Loucy (cell line): ENCODE measurements at regions not wholly inside any gene's neighbourhood (a gene's known extent, or its start where the extent isn't known, plus 50 kb on each side); places are given as distances from the start of the nearest gene placed in this dataset.

Experiments
- H2AFZ ChIP-seq: fragments of 200-600 bp; sonication (generic); 2 replicates; pipeline ENCODE4 v1.6.0; 2016; ENCODE audit warnings: antibody characterized with exemption, mild to moderate bottlenecking, low read length, moderate library complexity
- H3F3A ChIP-seq: fragments of 200-600 bp; 2 replicates; pipeline ENCODE4 v1.6.0; 2016; ENCODE audit warnings: antibody characterized with exemption, low read depth, mild to moderate bottlenecking
- H3K27me3 ChIP-seq: fragments of 200-600 bp; sonication (generic); 2 replicates; pipeline ENCODE4 v1.6.1; 2014; ENCODE audit warnings: low read length, mild to moderate bottlenecking; ENCODE audit not compliant: insufficient read depth, poor library complexity, severe bottlenecking
- H3K36me3 ChIP-seq: fragments of 200-600 bp; sonication (generic); 2 replicates; pipeline ENCODE4 v1.6.1; 2016; ENCODE audit warnings: low read length; ENCODE audit not compliant: insufficient read depth
- H3K4me1 ChIP-seq: fragments of 200-600 bp; sonication (generic); 2 replicates; pipeline ENCODE4 v1.5.1; 2014; ENCODE audit warnings: low read length, mild to moderate bottlenecking; ENCODE audit not compliant: insufficient read depth, poor library complexity, severe bottlenecking
- H3K4me2 ChIP-seq: fragments of 200-600 bp; sonication (generic); 2 replicates; pipeline ENCODE4 v1.6.0; 2014; ENCODE audit warnings: antibody characterized with exemption, low read length, low read depth, mild to moderate bottlenecking; ENCODE audit not compliant: poor library complexity, severe bottlenecking
- H3K4me3 ChIP-seq: fragments of 200-600 bp; sonication (generic); 2 replicates; pipeline ENCODE4 v1.5.1; 2014; ENCODE audit warnings: low read length, mild to moderate bottlenecking, mixed read lengths; ENCODE audit not compliant: poor library complexity, severe bottlenecking
- H3K79me2 ChIP-seq: fragments of 200-600 bp; sonication (generic); 2 replicates; pipeline ENCODE4 v1.6.1; 2014; ENCODE audit warnings: low read length; ENCODE audit not compliant: insufficient read depth
- H3K9ac ChIP-seq: fragments of 200-600 bp; sonication (generic); 2 replicates; pipeline ENCODE4 v1.6.0; 2014; ENCODE audit warnings: mild to moderate bottlenecking, low read depth, low read length, moderate library complexity; ENCODE audit not compliant: poor library complexity, severe bottlenecking
- H3K9me2 ChIP-seq: fragments of 200-600 bp; sonication (generic); replicated peaks from 2 replicates; pipeline ENCODE4 v1.6.1; 2016; ENCODE audit warnings: low read depth, low read length, mixed read lengths
- H3K9me3 ChIP-seq: fragments of 200-600 bp; sonication (generic); 2 replicates; pipeline ENCODE4 v1.6.1; 2014; ENCODE audit warnings: mild to moderate bottlenecking, antibody characterized with exemption, low read length, low read depth; ENCODE audit not compliant: insufficient read depth
- H4K20me1 ChIP-seq: fragments of 200-600 bp; sonication (generic); 2 replicates; pipeline ENCODE4 v1.6.0; 2014; ENCODE audit warnings: antibody characterized with exemption, low read length, mild to moderate bottlenecking; ENCODE audit not compliant: insufficient read depth, poor library complexity, severe bottlenecking
- EZH2phosphoT487 ChIP-seq: fragments of 200-600 bp; IDR thresholded peaks from 2 replicates; pipeline ENCODE4 v1.6.1; 2018; ENCODE audit warnings: antibody characterized with exemption, mild to moderate bottlenecking, moderate library complexity, borderline replicate concordance
- TF ChIP-seq, protein P1 (sequence below): fragments of 200-600 bp; sonication (generic); conservative IDR thresholded peaks from 2 replicates; pipeline ENCODE4 v1.5.1; 2014; ENCODE audit warnings: mild to moderate bottlenecking, antibody characterized with exemption, low read length

DNA sequence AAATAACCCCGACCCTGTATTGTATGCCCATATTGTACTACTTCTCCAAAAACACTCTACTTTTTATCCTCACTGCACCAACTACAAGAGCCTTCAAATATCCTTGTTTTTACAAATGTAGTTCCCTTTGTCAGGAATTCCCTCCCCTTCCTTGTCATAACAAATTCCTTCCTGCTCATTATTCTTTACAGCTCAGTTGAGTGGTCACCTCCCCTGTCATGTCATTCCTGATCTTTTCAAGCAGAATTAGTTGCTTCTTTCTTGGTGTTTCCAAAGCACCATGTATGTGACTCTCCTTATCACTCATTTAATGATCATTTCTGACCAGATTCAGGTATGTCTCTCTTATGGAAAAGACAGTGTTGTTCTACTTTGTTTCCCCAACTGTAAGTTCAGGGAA, 194.2 kb upstream of the SMC2 start:
- H3K9ac ChIP-seq, result no peak overlapping the region
- no peaks in the 10 kb centered on the region for H3K79me2 ChIP-seq
- H3K27me3 ChIP-seq, result no peaks in the 10 kb centered on the region
- H3F3A ChIP-seq, result no peaks in the 10 kb centered on the region
- no peaks in the 10 kb centered on the region for H3K9me3 ChIP-seq
- no peak for TF ChIP-seq EZH2phosphoT487
- TF ChIP-seq, protein P1, sequence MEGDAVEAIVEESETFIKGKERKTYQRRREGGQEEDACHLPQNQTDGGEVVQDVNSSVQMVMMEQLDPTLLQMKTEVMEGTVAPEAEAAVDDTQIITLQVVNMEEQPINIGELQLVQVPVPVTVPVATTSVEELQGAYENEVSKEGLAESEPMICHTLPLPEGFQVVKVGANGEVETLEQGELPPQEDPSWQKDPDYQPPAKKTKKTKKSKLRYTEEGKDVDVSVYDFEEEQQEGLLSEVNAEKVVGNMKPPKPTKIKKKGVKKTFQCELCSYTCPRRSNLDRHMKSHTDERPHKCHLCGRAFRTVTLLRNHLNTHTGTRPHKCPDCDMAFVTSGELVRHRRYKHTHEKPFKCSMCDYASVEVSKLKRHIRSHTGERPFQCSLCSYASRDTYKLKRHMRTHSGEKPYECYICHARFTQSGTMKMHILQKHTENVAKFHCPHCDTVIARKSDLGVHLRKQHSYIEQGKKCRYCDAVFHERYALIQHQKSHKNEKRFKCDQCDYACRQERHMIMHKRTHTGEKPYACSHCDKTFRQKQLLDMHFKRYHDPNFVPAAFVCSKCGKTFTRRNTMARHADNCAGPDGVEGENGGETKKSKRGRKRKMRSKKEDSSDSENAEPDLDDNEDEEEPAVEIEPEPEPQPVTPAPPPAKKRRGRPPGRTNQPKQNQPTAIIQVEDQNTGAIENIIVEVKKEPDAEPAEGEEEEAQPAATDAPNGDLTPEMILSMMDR, result no peak
- no peaks in the 10 kb centered on the region for H3K9me2 ChIP-seq
- H4K20me1 ChIP-seq, result no peaks in the 10 kb centered on the region
- no peaks in the 10 kb centered on the region for H3K4me1 ChIP-seq
- no peaks in the 10 kb centered on the region for H3K36me3 ChIP-seq
- no peak overlapping the region for H3K4me2 ChIP-seq
- no peak overlapping the region for H3K4me3 ChIP-seq
- H2AFZ ChIP-seq, result no peak overlapping the region

DNA sequence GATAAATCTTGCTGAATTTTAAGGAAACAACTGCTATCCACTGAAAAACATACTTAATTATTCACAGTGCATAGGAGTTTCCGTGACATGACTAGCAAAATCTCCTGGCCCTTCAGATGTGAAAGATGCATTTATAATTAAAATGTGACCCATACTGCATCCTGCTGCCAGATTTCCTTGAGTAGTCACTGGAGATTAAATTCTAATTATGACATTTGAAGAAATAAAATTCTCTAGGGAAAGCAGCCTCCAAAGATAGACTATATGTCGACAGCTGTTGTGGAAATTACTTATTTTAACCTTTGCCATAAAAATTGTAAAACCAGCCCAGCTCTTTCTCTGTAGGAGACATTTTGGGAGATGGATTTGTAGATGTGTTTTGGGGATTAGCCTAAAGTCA, 193.6 kb upstream of the SMC2 start:
- Histone ChIP-seq H3K9me3 (no peaks in the 10 kb centered on the region), H3K79me2 (no peaks in the 10 kb centered on the region)

DNA sequence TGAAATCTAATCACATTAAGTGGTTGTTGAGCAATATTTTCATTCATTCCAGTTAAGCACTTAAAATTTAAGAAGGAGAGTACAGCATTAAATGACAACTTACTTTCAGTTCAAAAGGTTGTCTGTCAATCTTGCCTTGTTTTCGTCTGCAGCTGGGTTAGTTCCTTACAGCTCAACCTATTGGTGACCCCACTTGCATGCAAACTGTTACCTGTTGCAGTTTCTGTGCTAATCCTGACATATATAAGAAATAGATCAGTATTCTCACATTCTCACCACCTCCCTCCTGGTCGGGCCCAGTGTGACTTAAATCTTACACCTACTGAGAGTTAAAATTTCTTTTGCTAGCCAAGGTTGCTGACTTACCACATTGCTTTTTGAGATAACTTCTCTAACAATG, 191.8 kb upstream of the SMC2 start:
- no peak overlapping the region for H3K9ac ChIP-seq
- H3K27me3 ChIP-seq, result no peaks in the 10 kb centered on the region
- no peaks in the 10 kb centered on the region for H3F3A ChIP-seq
- H3K36me3 ChIP-seq, result no peaks in the 10 kb centered on the region
- TF ChIP-seq, protein P1, result no peak
- no peak for TF ChIP-seq EZH2phosphoT487
- no peak overlapping the region for H3K4me2 ChIP-seq
- no peaks in the 10 kb centered on the region for H3K9me2 ChIP-seq
- no peaks in the 10 kb centered on the region for H3K4me1 ChIP-seq
- H3K79me2 ChIP-seq, result no peaks in the 10 kb centered on the region
- H4K20me1 ChIP-seq, result no peaks in the 10 kb centered on the region
- no peak overlapping the region for H3K4me3 ChIP-seq
- H2AFZ ChIP-seq, result no peak overlapping the region
- H3K9me3 ChIP-seq, result no peaks in the 10 kb centered on the region

More for the DNA sequence above, 193.6 kb upstream of the SMC2 start:
- H3K4me1 ChIP-seq, result no peaks in the 10 kb centered on the region
- H3K4me3 ChIP-seq, result no peak overlapping the region
- no peaks in the 10 kb centered on the region for H3K27me3 ChIP-seq
- H3K9ac ChIP-seq, result no peak overlapping the region
- no peak overlapping the region for H2AFZ ChIP-seq
- no peaks in the 10 kb centered on the region for H4K20me1 ChIP-seq
- H3K9me2 ChIP-seq, result no peaks in the 10 kb centered on the region
- H3K4me2 ChIP-seq, result no peak overlapping the region
- no peaks in the 10 kb centered on the region for H3K36me3 ChIP-seq
- H3F3A ChIP-seq, result no peaks in the 10 kb centered on the region
- TF ChIP-seq, protein P1, result no peak
- no peak for TF ChIP-seq EZH2phosphoT487
